ENCODE measurements at regions not wholly inside any gene's neighbourhood (a gene's known extent, or its start where the extent isn't known, plus 50 kb on each side); places are given as distances from the start of the nearest gene placed in this dataset.
A peak's percentile ranks its signal among the peaks of the same experiment; 100 is the strongest.

GRCh38 chr6:14705841-14706377, 540.0 kb upstream of the JARID2 start:
- Histone ChIP-seq H3K27me3 (ENCODE audit: insufficient read depth, low read depth) (no peaks in the 10 kb centered on the region), H3K4me1 (replicated peaks; ENCODE audit: insufficient read depth) (peaks cover 24% of the 10 kb centered on the region), H2AFZ (peak overlapping the region; percentile 26; the same call in 1 of the 2 replicates), H4K20me1 (ENCODE audit: insufficient read depth) (no peaks in the 10 kb centered on the region), H3K9me2 (ENCODE audit: insufficient read depth) (no peaks in the 10 kb centered on the region), H3K36me3 (ENCODE audit: low read depth) (no peaks in the 10 kb centered on the region), H3K27ac (no peak overlapping the region; the same call in 1 of the 2 replicates), H3K4me2 (peak overlapping the region; percentile 57), H3K4me3 (no peak overlapping the region), H3K79me2 (ENCODE audit: low read depth) (no peaks in the 10 kb centered on the region), H3K9me3 (ENCODE audit: insufficient read depth, low read depth) (no peaks in the 10 kb centered on the region), H3F3A (ENCODE audit: insufficient read depth, low read depth) (no peaks in the 10 kb centered on the region)
- peak in 1 of 2 experiments; percentile 43 for DNase-seq
- ChIA-PET CTCF (no interaction called here), POLR2A (ENCODE audit: unreplicated experiment) (no interaction called here)
- intact Hi-C loops (cut with micrococcal nuclease; ENCODE audit: unreplicated experiment) = no loop called here
- BruUV-seq (replicated peaks) = no TSS peak
- no peak for TF ChIP-seq EZH2 (IDR thresholded peaks at IDR 0.05; ENCODE audit: low read depth)
- TF ChIP-seq CTCF (conservative IDR thresholded peaks at IDR 0.05) = no peak

GRCh38 chr6:14706378-14706929, 539.4 kb upstream of the JARID2 start:
- Histone ChIP-seq H4K20me1 (ENCODE audit: insufficient read depth) (no peaks in the 10 kb centered on the region), H3K4me2 (peak overlapping the region; percentile 57), H3K4me1 (replicated peaks; ENCODE audit: insufficient read depth) (peaks cover 29% of the 10 kb centered on the region), H3K27ac (no peak overlapping the region; the same call in 1 of the 2 replicates), H3K9me3 (ENCODE audit: insufficient read depth, low read depth) (no peaks in the 10 kb centered on the region), H2AFZ (0 out of 2 replicates have a peak overlapping the region, but pooled peaks have one; percentile 26), H3K36me3 (ENCODE audit: low read depth) (no peaks in the 10 kb centered on the region), H3K4me3 (no peak overlapping the region), H3K79me2 (ENCODE audit: low read depth) (no peaks in the 10 kb centered on the region), H3K9me2 (ENCODE audit: insufficient read depth) (no peaks in the 10 kb centered on the region), H3F3A (ENCODE audit: insufficient read depth, low read depth) (peaks cover 3% of the 10 kb centered on the region; the same call in 1 of the 2 replicates), H3K27me3 (ENCODE audit: insufficient read depth, low read depth) (no peaks in the 10 kb centered on the region)
- intact Hi-C loops (cut with micrococcal nuclease; ENCODE audit: unreplicated experiment) = no loop called here
- BruUV-seq (replicated peaks) = no TSS peak
- POLR2A ChIA-PET (ENCODE audit: unreplicated experiment) = no interaction called here
- TF ChIP-seq EZH2 (IDR thresholded peaks at IDR 0.05; ENCODE audit: low read depth) (no peak), CTCF (conservative IDR thresholded peaks at IDR 0.05) (no peak)
- peak; percentile 19 to 53 for DNase-seq
- CTCF ChIA-PET = no interaction called here

GRCh38 chr6:14707276-14707675, 538.6 kb upstream of the JARID2 start:
- peaks cover 37% of the 10 kb centered on the region for H3K4me1 ChIP-seq (replicated peaks; ENCODE audit: insufficient read depth)
- H3K36me3 ChIP-seq (ENCODE audit: low read depth) = no peaks in the 10 kb centered on the region
- H3K27me3 ChIP-seq (ENCODE audit: insufficient read depth, low read depth) = no peaks in the 10 kb centered on the region
- no peaks in the 10 kb centered on the region for H3K9me3 ChIP-seq (ENCODE audit: insufficient read depth, low read depth)
- H3K79me2 ChIP-seq (ENCODE audit: low read depth) = no peaks in the 10 kb centered on the region
- no peak overlapping the region for H3K4me3 ChIP-seq
- ChIA-PET POLR2A (ENCODE audit: unreplicated experiment) (interaction anchor here (0.6 kb wide), 1 partner anchor 370 kb away, joined by 8 read pairs; no protein-coding TSS in a partner anchor), CTCF (no interaction called here)
- no peak overlapping the region for H3K27ac ChIP-seq
- TF ChIP-seq EZH2 (IDR thresholded peaks at IDR 0.05; ENCODE audit: low read depth) (no peak), CTCF (conservative IDR thresholded peaks at IDR 0.05) (no peak)
- H3K4me2 ChIP-seq = no peak overlapping the region
- H3K9me2 ChIP-seq (ENCODE audit: insufficient read depth) = no peaks in the 10 kb centered on the region
- no TSS peak for BruUV-seq (replicated peaks)
- H4K20me1 ChIP-seq (ENCODE audit: insufficient read depth) = no peaks in the 10 kb centered on the region
- H3F3A ChIP-seq (ENCODE audit: insufficient read depth, low read depth) = peaks cover 11% of the 10 kb centered on the region
- no peak for DNase-seq
- no peak overlapping the region for H2AFZ ChIP-seq
- intact Hi-C loops (cut with micrococcal nuclease; ENCODE audit: unreplicated experiment) = no loop called here
